GM21576 (cell line): ENCODE measurements at regions not wholly inside any gene's neighbourhood (a gene's known extent, or its start where the extent isn't known, plus 50 kb on each side); places are given as distances from the start of the nearest gene placed in this dataset.
"Not testable (repeated sequence)": the region's sequence is repeated elsewhere in the genome, so short reads cannot be mapped to it uniquely, and the experiment has no call there.

Experiments used
- ATAC-seq: cut with Tn5 transposase; IDR thresholded peaks from one replicate; pipeline ENCODE4 v1.9.1; 2021; ENCODE audit warnings: mild to moderate bottlenecking, moderate library complexity; ENCODE audit not compliant: unreplicated experiment

GRCh38 chr4:189129044-189129694, 811.5 kb upstream of the FRG1 start:
- ATAC-seq: no peak

GRCh38 chr4:189131118-189131517, 809.6 kb upstream of the FRG1 start:
- ATAC-seq: no peak

GRCh38 chr4:189136462-189136861, 804.2 kb upstream of the FRG1 start:
- no peak for ATAC-seq

- ATAC-seq: no peak
These were observed 797.3 kb upstream of the FRG1 start for GRCh38 chr4:189143263-189143952.

GRCh38 chr4:189147005-189147929, 793.4 kb upstream of the FRG1 start:
- no peak for ATAC-seq

GRCh38 chr4:189155083-189155482, 785.6 kb upstream of the FRG1 start:
- not testable (repeated sequence) for ATAC-seq

- no peak for ATAC-seq
These were observed 778.4 kb upstream of the FRG1 start for GRCh38 chr4:189162073-189162789.

GRCh38 chr4:189162888-189163287, 777.8 kb upstream of the FRG1 start:
- ATAC-seq: no peak

GRCh38 chr4:189176002-189176401, 764.7 kb upstream of the FRG1 start:
- ATAC-seq: no peak

GRCh38 chr4:189177130-189177529, 763.5 kb upstream of the FRG1 start:
- no peak for ATAC-seq

- no peak for ATAC-seq
These were observed 762.4 kb upstream of the FRG1 start for GRCh38 chr4:189178125-189178746.

GRCh38 chr4:189185810-189186432, 754.8 kb upstream of the FRG1 start:
- ATAC-seq: no peak

- no peak for ATAC-seq
These were observed 753.1 kb upstream of the FRG1 start for GRCh38 chr4:189187531-189188052.

- no peak for ATAC-seq
These were observed 742.0 kb upstream of the FRG1 start for GRCh38 chr4:189198624-189199023.

GRCh38 chr4:189200353-189200752, 740.3 kb upstream of the FRG1 start:
- ATAC-seq: no peak

- peak; percentile 80 for ATAC-seq
These were observed 738.3 kb upstream of the FRG1 start for GRCh38 chr4:189202182-189202868.

- ATAC-seq: no peak
These were observed 737.8 kb upstream of the FRG1 start for GRCh38 chr4:189202869-189203271.

GRCh38 chr4:189204616-189205015, 736.1 kb upstream of the FRG1 start:
- no peak for ATAC-seq

GRCh38 chr4:189206953-189207352, 733.7 kb upstream of the FRG1 start:
- ATAC-seq: no peak
